ENCODE measurements at regions not wholly inside any gene's neighbourhood (a gene's known extent, or its start where the extent isn't known, plus 50 kb on each side); places are given as distances from the start of the nearest gene placed in this dataset.

DNA sequence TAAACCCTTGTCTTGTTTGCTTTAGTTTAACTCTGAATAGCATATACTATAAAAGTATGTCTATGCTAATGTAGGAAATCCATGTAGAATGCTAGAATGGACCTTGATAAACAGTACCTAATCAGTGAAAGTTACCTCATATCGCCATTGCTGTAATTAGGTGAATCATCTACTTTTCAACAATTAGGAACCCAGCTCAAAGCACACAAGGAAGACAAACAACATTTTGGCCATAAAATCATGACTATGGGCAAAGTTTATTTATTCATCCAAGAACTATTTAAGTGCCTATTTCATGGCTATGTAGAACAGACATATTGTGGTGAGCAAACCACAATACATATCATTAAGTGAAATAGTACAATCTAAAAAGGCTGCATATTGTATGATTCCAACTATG lies 1043.2 kb downstream of the BRINP3 start:
- in situ Hi-C loops (cut with HindIII; ENCODE audit: low sequenced_read_pairs): no loop called here
- H3K4me3 ChIP-seq (ENCODE audit: low read depth, low read length): no peak overlapping the region
- no peak for TF ChIP-seq CTCF (IDR thresholded peaks at IDR 0.05; ENCODE audit: low read depth, low read length, missing control alignments)

GRCh38 chr1:189435398-189435797 lies 1042.3 kb downstream of the BRINP3 start:
- no peak for DNase-seq (ENCODE audit: low read depth)
- in situ Hi-C loops (cut with HindIII; ENCODE audit: low sequenced_read_pairs): no loop called here
- no peak for TF ChIP-seq CTCF (IDR thresholded peaks at IDR 0.05; ENCODE audit: low read depth, low read length, missing control alignments)
- H3K4me3 ChIP-seq (ENCODE audit: low read depth, low read length): no peak overlapping the region

More for the DNA sequence above, 1043.2 kb downstream of the BRINP3 start:
- DNase-seq (ENCODE audit: low read depth): no peak

DNA sequence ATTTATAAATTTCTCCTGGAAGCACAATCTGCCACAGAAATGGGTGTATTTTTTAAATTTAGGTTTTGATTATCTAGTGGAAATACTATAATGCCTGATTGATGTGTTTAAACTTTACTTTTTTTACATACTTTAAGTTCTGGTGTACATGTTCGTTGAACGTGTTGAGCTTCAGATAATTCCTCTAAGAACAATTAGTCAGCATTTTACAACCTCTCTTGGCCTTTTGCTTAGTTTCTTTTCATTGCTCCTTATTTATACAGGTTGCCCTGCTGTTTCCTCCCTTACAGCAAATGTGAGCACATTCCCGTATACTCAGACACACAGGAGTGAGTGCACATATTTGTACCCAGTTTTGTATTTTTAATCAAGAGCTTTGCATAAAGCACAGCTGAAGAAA lies 1038.9 kb downstream of the BRINP3 start:
- DNase-seq (ENCODE audit: low read depth): no peak
- TF ChIP-seq CTCF (IDR thresholded peaks at IDR 0.05; ENCODE audit: low read depth, low read length, missing control alignments): no peak
- no peak overlapping the region for H3K4me3 ChIP-seq (ENCODE audit: low read depth, low read length)
- in situ Hi-C loops (cut with HindIII; ENCODE audit: low sequenced_read_pairs): no loop called here

DNA sequence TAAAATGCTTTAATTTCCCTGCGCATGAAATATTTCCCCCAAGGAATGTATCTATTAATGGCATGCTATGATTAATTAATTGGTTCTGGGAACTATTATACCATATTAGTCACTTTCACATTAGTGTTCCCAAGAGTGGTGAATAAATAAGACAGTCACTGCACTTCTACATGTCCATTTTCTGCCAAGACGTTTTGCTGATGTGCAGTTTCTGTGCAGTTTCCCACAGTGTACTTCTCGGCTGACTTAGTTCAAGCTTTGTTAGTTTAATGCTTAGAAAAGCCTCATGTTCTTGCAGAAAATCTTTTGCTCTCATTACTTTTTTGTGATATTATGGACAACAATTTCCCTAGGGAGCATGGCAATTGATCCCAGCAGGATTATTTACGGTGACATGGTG lies 1014.5 kb downstream of the BRINP3 start:
- no peak for TF ChIP-seq CTCF (IDR thresholded peaks at IDR 0.05; ENCODE audit: low read depth, low read length, missing control alignments)
- DNase-seq (ENCODE audit: low read depth): no peak
- H3K4me3 ChIP-seq (ENCODE audit: low read depth, low read length): no peak overlapping the region
- in situ Hi-C loops (cut with HindIII; ENCODE audit: low sequenced_read_pairs): no loop called here

DNA sequence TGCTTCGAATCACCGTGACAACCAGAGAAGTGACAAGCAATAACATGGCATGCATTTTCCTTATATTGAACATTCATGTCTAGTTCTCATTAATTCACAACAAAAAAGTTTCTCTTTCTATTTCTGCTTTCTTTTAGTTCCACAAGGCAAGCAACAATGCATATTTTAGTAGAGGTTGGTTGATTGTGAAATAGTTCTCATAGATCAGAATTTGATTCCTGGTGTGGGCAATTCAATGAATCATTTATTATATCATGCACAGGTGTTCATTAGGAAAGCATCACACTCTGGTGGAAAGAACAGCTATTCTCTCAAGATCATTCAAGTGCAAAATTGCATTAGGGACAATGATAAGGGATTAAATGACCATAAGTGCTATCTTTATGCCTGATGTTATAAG lies 980.9 kb downstream of the BRINP3 start:
- no peak for TF ChIP-seq CTCF (IDR thresholded peaks at IDR 0.05; ENCODE audit: low read depth, low read length, missing control alignments)
- in situ Hi-C loops (cut with HindIII; ENCODE audit: low sequenced_read_pairs): no loop called here
- no peak overlapping the region for H3K4me3 ChIP-seq (ENCODE audit: low read depth, low read length)
- DNase-seq (ENCODE audit: low read depth): peak; percentile 12

DNA sequence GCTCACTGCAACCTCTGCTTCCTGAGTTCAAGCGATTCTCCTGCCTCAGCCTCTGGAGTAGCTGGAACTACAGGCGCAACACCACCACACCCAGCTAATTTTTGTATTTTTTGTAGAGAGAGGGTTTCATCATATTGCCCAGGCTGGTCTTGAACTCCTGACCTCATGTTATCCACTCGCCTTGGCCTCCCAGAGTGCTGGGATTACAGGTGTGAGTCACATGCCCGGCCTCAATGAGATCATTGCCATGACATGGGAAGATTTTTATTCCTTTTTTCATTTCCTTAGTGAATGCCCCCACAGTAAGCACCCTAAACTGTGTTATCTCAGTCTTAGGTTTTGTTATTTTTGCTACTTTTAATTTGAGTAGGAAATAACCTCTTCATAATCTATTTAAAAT lies 977.9 kb downstream of the BRINP3 start:
- TF ChIP-seq CTCF (IDR thresholded peaks at IDR 0.05; ENCODE audit: low read depth, low read length, missing control alignments): no peak
- no peak for DNase-seq (ENCODE audit: low read depth)
- no peak overlapping the region for H3K4me3 ChIP-seq (ENCODE audit: low read depth, low read length)
- in situ Hi-C loops (cut with HindIII; ENCODE audit: low sequenced_read_pairs): no loop called here

GRCh38 chr1:189500778-189501177 lies 976.9 kb downstream of the BRINP3 start:
- H3K4me3 ChIP-seq (ENCODE audit: low read depth, low read length): no peak overlapping the region
- DNase-seq (ENCODE audit: low read depth): no peak
- no peak for TF ChIP-seq CTCF (IDR thresholded peaks at IDR 0.05; ENCODE audit: low read depth, low read length, missing control alignments)
- in situ Hi-C loops (cut with HindIII; ENCODE audit: low sequenced_read_pairs): no loop called here
